ENCODE measurements at regions not wholly inside any gene's neighbourhood (a gene's known extent, or its start where the extent isn't known, plus 50 kb on each side); places are given as distances from the start of the nearest gene placed in this dataset.

GRCh38 chr6:119653329-119653728 is 303.8 kb upstream of the MAN1A1 start:
- no peak for TF ChIP-seq SIN3B (IDR thresholded peaks at IDR 0.05; ENCODE audit: low read length)
- no peak for TF ChIP-seq FOXK2 (IDR thresholded peaks at IDR 0.05)
- TF ChIP-seq FOXO1 (CRISPR knock-in tag; IDR thresholded peaks at IDR 0.05): no peak
- TF ChIP-seq HMG20A (CRISPR knock-in tag; IDR thresholded peaks at IDR 0.05; ENCODE audit: borderline replicate concordance): no peak
- no peak for TF ChIP-seq POLR2A (IDR thresholded peaks at IDR 0.05; ENCODE audit: insufficient read depth in 1 of 2, low read depth in 2 of 2, low read length in 2 of 2)
- TF ChIP-seq ZNF552 (CRISPR knock-in tag; IDR thresholded peaks at IDR 0.05; ENCODE audit: borderline replicate concordance): no peak
- no peak for TF ChIP-seq ZNF850 (CRISPR knock-in tag; conservative IDR thresholded peaks at IDR 0.05)
- no peak for TF ChIP-seq PHB2 (IDR thresholded peaks at IDR 0.05; ENCODE audit: partially characterized antibody)
- no peak for TF ChIP-seq SMC3 (IDR thresholded peaks at IDR 0.05; ENCODE audit: low read length)
- TF ChIP-seq EZH2 (conservative IDR thresholded peaks at IDR 0.05; ENCODE audit: low read depth, low read length): no peak
- TF ChIP-seq ZNF761 (CRISPR knock-in tag; conservative IDR thresholded peaks at IDR 0.05): no peak
- TF ChIP-seq MED1 (CRISPR knock-in tag; IDR thresholded peaks at IDR 0.05): no peak
- TF ChIP-seq THAP8 (CRISPR knock-in tag; IDR thresholded peaks at IDR 0.05; ENCODE audit: borderline replicate concordance): no peak
- TF ChIP-seq CTCF (CRISPR knock-in tag; IDR thresholded peaks at IDR 0.05): no peak
